GM23338 (cell line): ENCODE measurements at regions not wholly inside any gene's neighbourhood (a gene's known extent, or its start where the extent isn't known, plus 50 kb on each side); places are given as distances from the start of the nearest gene placed in this dataset.

Experiments
- ATAC-seq: fragments of 200-7000 bp; cut with Tn5 transposase; 3 replicates; pipeline ENCODE4 v1.9.1; 2020
- DNase-seq: peaks from one replicate; pipeline ENCODE4 v3.0.0-alpha.2; 2015; ENCODE audit warnings: low spot score
- H2AFZ ChIP-seq: fragments of 200-600 bp; sonication (generic); 2 replicates; pipeline ENCODE4 v1.8.0; 2016; ENCODE audit warnings: antibody characterized with exemption, mild to moderate bottlenecking, moderate library complexity
- H3F3A ChIP-seq: fragments of 200-600 bp; sonication (generic); replicated peaks from 2 replicates; pipeline ENCODE4 v1.8.0; 2017; ENCODE audit warnings: antibody characterized with exemption, mixed run types, low read depth
- H3K27ac ChIP-seq: fragments of 200-600 bp; sonication (generic); 2 replicates; pipeline ENCODE4 v1.6.1; 2016; ENCODE audit warnings: low read depth
- H3K27me3 ChIP-seq: fragments of 200-600 bp; sonication (generic); 2 replicates; pipeline ENCODE4 v1.8.0; 2016; ENCODE audit warnings: mild to moderate bottlenecking, mixed run types, moderate library complexity; ENCODE audit not compliant: insufficient read depth
- H3K36me3 ChIP-seq: fragments of 200-600 bp; sonication (generic); 2 replicates; pipeline ENCODE4 v1.8.0; 2016; ENCODE audit warnings: mild to moderate bottlenecking; ENCODE audit not compliant: insufficient read depth
- H3K4me1 ChIP-seq: fragments of 200-600 bp; sonication (generic); 2 replicates; pipeline ENCODE4 v1.8.0; 2016; ENCODE audit warnings: mild to moderate bottlenecking, moderate library complexity; ENCODE audit not compliant: insufficient read depth
- H3K4me2 ChIP-seq: fragments of 200-600 bp; sonication (generic); 2 replicates; pipeline ENCODE4 v1.7.1; 2017; ENCODE audit warnings: mixed run types
- H3K4me3 ChIP-seq: fragments of 200-600 bp; sonication (generic); 2 replicates; pipeline ENCODE4 v1.6.1; 2016; ENCODE audit warnings: mixed run types
- H3K79me2 ChIP-seq: fragments of 200-600 bp; sonication (generic); replicated peaks from 2 replicates; pipeline ENCODE4 v1.8.0; 2017; ENCODE audit warnings: mild to moderate bottlenecking; ENCODE audit not compliant: insufficient read depth
- H3K9me2 ChIP-seq: fragments of 200-600 bp; sonication (generic); 2 replicates; pipeline ENCODE4 v1.8.0; 2017; ENCODE audit not compliant: insufficient read depth
- H4K20me1 ChIP-seq: fragments of 200-600 bp; sonication (generic); replicated peaks from 2 replicates; pipeline ENCODE4 v1.8.0; 2017; ENCODE audit warnings: mild to moderate bottlenecking; ENCODE audit not compliant: insufficient read depth
- H3K27ac Mint-ChIP-seq: 2 replicates; pipeline ENCODE4 v1.8.0; 2020; ENCODE audit warnings: inconsistent platforms, mild to moderate bottlenecking, moderate library complexity, mixed read lengths
- H3K27me3 Mint-ChIP-seq: 3 replicates; pipeline ENCODE4 v1.8.0; 2022; ENCODE audit warnings: low read depth, mild to moderate bottlenecking, moderate library complexity, mixed read lengths, inconsistent platforms; ENCODE audit not compliant: insufficient read depth, poor library complexity
- H3K36me3 Mint-ChIP-seq: 3 replicates; pipeline ENCODE4 v1.8.0; 2021; ENCODE audit warnings: low read depth, mild to moderate bottlenecking, inconsistent platforms, moderate library complexity, mixed read lengths
- H3K4me1 Mint-ChIP-seq: 3 replicates; pipeline ENCODE4 v1.8.0; 2020; ENCODE audit warnings: mild to moderate bottlenecking, inconsistent platforms, mixed read lengths
- H3K4me3 Mint-ChIP-seq: 3 replicates; pipeline ENCODE4 v1.8.0; 2021; ENCODE audit warnings: moderate library complexity, mild to moderate bottlenecking, inconsistent platforms, mixed read lengths
- H3K9me3 Mint-ChIP-seq: 3 replicates; pipeline ENCODE4 v1.8.0; 2020; ENCODE audit warnings: moderate library complexity, mild to moderate bottlenecking, inconsistent platforms, mixed read lengths
- CREB1 ChIP-seq: fragments of 250-450 bp; sonication (Bioruptor Pico); IDR thresholded peaks from 2 replicates; pipeline ENCODE4 v1.5.0; 2020; ENCODE audit warnings: low read depth, mild to moderate bottlenecking, moderate library complexity
- EZH2 ChIP-seq: fragments of 200-600 bp; sonication (generic); IDR thresholded peaks from one replicate; pipeline ENCODE4 v1.8.0; 2017; ENCODE audit warnings: antibody characterized with exemption, mild to moderate bottlenecking, low read depth; ENCODE audit not compliant: unreplicated experiment
- EZH2phosphoT487 ChIP-seq: fragments of 200-600 bp; sonication (generic); IDR thresholded peaks from one replicate; pipeline ENCODE4 v1.8.1; 2018; ENCODE audit warnings: antibody characterized with exemption; ENCODE audit not compliant: unreplicated experiment
- NANOG ChIP-seq: IDR thresholded peaks from 2 replicates; pipeline ENCODE4 v1.6.1; 2016; ENCODE audit warnings: antibody characterized with exemption, borderline replicate concordance
- STAT1 ChIP-seq: IDR thresholded peaks from one replicate; pipeline ENCODE4 v1.6.1; 2016; ENCODE audit warnings: antibody characterized with exemption; ENCODE audit not compliant: unreplicated experiment
- ZNF114 ChIP-seq: fragments of 250-450 bp; sonication (Bioruptor Pico); IDR thresholded peaks from 2 replicates; pipeline ENCODE4 v1.5.0; 2020; ENCODE audit warnings: mild to moderate bottlenecking, moderate library complexity
- ZNF331 ChIP-seq: fragments of 250-450 bp; sonication (Bioruptor Pico); IDR thresholded peaks from 2 replicates; pipeline ENCODE4 v1.5.0; 2020; ENCODE audit warnings: low read depth, mild to moderate bottlenecking, moderate library complexity
- TF ChIP-seq, protein P1 (sequence below): IDR thresholded peaks from one replicate; pipeline ENCODE4 v1.6.1; 2018; ENCODE audit warnings: antibody characterized with exemption; ENCODE audit not compliant: unreplicated experiment
- TF ChIP-seq, protein P2 (sequence below): fragments of 250-450 bp; sonication (Bioruptor Pico); IDR thresholded peaks from 2 replicates; pipeline ENCODE4 v1.5.0; 2020; ENCODE audit warnings: mild to moderate bottlenecking, moderate library complexity
- TF ChIP-seq, protein P3 (sequence below): IDR thresholded peaks from 2 replicates; pipeline ENCODE4 v1.6.1; 2016; ENCODE audit warnings: antibody characterized with exemption
- TF ChIP-seq, protein P4 (sequence below), 2 experiments: fragments of 200-600 bp in 1 of 2; sonication (generic) in 1 of 2; conservative IDR thresholded peaks; 2 replicates each; pipeline versions ENCODE4 v1.5.1 to v1.6.1; 2016 to 2017; ENCODE audit warnings: antibody characterized with exemption in 2 of 2, low read depth in 2 of 2, mild to moderate bottlenecking in 2 of 2, moderate library complexity in 1 of 2

- Histone ChIP-seq H3K27ac (no peak overlapping the region), H3K27me3 (no peaks in the 10 kb centered on the region), H3K79me2 (no peaks in the 10 kb centered on the region), H3K4me2 (no peak overlapping the region), H3K4me3 (no peak overlapping the region), H3K9me2 (no peaks in the 10 kb centered on the region), H4K20me1 (no peaks in the 10 kb centered on the region), H2AFZ (no peak overlapping the region), H3F3A (no peaks in the 10 kb centered on the region), H3K36me3 (no peaks in the 10 kb centered on the region), H3K4me1 (no peaks in the 10 kb centered on the region)
- no peak for TF ChIP-seq NANOG
- TF ChIP-seq CREB1 (CRISPR knock-in tag), result no peak
- TF ChIP-seq, protein P1, sequence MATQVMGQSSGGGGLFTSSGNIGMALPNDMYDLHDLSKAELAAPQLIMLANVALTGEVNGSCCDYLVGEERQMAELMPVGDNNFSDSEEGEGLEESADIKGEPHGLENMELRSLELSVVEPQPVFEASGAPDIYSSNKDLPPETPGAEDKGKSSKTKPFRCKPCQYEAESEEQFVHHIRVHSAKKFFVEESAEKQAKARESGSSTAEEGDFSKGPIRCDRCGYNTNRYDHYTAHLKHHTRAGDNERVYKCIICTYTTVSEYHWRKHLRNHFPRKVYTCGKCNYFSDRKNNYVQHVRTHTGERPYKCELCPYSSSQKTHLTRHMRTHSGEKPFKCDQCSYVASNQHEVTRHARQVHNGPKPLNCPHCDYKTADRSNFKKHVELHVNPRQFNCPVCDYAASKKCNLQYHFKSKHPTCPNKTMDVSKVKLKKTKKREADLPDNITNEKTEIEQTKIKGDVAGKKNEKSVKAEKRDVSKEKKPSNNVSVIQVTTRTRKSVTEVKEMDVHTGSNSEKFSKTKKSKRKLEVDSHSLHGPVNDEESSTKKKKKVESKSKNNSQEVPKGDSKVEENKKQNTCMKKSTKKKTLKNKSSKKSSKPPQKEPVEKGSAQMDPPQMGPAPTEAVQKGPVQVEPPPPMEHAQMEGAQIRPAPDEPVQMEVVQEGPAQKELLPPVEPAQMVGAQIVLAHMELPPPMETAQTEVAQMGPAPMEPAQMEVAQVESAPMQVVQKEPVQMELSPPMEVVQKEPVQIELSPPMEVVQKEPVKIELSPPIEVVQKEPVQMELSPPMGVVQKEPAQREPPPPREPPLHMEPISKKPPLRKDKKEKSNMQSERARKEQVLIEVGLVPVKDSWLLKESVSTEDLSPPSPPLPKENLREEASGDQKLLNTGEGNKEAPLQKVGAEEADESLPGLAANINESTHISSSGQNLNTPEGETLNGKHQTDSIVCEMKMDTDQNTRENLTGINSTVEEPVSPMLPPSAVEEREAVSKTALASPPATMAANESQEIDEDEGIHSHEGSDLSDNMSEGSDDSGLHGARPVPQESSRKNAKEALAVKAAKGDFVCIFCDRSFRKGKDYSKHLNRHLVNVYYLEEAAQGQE, result no peak
- TF ChIP-seq STAT1, result no peak
- TF ChIP-seq, protein P2, sequence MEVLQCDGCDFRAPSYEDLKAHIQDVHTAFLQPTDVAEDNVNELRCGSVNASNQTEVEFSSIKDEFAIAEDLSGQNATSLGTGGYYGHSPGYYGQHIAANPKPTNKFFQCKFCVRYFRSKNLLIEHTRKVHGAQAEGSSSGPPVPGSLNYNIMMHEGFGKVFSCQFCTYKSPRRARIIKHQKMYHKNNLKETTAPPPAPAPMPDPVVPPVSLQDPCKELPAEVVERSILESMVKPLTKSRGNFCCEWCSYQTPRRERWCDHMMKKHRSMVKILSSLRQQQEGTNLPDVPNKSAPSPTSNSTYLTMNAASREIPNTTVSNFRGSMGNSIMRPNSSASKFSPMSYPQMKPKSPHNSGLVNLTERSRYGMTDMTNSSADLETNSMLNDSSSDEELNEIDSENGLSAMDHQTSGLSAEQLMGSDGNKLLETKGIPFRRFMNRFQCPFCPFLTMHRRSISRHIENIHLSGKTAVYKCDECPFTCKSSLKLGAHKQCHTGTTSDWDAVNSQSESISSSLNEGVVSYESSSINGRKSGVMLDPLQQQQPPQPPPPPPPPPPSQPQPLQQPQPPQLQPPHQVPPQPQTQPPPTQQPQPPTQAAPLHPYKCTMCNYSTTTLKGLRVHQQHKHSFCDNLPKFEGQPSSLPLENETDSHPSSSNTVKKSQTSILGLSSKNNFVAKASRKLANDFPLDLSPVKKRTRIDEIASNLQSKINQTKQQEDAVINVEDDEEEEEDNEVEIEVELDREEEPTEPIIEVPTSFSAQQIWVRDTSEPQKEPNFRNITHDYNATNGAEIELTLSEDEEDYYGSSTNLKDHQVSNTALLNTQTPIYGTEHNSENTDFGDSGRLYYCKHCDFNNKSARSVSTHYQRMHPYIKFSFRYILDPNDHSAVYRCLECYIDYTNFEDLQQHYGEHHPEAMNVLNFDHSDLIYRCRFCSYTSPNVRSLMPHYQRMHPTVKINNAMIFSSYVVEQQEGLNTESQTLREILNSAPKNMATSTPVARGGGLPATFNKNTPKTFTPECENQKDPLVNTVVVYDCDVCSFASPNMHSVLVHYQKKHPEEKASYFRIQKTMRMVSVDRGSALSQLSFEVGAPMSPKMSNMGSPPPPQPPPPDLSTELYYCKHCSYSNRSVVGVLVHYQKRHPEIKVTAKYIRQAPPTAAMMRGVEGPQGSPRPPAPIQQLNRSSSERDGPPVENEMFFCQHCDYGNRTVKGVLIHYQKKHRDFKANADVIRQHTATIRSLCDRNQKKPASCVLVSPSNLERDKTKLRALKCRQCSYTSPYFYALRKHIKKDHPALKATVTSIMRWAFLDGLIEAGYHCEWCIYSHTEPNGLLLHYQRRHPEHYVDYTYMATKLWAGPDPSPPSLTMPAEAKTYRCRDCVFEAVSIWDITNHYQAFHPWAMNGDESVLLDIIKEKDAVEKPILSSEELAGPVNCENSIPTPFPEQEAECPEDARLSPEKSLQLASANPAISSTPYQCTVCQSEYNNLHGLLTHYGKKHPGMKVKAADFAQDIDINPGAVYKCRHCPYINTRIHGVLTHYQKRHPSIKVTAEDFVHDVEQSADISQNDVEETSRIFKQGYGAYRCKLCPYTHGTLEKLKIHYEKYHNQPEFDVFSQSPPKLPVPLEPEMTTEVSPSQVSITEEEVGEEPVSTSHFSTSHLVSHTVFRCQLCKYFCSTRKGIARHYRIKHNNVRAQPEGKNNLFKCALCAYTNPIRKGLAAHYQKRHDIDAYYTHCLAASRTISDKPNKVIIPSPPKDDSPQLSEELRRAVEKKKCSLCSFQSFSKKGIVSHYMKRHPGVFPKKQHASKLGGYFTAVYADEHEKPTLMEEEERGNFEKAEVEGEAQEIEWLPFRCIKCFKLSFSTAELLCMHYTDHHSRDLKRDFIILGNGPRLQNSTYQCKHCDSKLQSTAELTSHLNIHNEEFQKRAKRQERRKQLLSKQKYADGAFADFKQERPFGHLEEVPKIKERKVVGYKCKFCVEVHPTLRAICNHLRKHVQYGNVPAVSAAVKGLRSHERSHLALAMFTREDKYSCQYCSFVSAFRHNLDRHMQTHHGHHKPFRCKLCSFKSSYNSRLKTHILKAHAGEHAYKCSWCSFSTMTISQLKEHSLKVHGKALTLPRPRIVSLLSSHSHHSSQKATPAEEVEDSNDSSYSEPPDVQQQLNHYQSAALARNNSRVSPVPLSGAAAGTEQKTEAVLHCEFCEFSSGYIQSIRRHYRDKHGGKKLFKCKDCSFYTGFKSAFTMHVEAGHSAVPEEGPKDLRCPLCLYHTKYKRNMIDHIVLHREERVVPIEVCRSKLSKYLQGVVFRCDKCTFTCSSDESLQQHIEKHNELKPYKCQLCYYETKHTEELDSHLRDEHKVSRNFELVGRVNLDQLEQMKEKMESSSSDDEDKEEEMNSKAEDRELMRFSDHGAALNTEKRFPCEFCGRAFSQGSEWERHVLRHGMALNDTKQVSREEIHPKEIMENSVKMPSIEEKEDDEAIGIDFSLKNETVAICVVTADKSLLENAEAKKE (CRISPR knock-in tag), result no peak
- no peak for TF ChIP-seq ZNF331 (CRISPR knock-in tag)
- TF ChIP-seq, protein P3, sequence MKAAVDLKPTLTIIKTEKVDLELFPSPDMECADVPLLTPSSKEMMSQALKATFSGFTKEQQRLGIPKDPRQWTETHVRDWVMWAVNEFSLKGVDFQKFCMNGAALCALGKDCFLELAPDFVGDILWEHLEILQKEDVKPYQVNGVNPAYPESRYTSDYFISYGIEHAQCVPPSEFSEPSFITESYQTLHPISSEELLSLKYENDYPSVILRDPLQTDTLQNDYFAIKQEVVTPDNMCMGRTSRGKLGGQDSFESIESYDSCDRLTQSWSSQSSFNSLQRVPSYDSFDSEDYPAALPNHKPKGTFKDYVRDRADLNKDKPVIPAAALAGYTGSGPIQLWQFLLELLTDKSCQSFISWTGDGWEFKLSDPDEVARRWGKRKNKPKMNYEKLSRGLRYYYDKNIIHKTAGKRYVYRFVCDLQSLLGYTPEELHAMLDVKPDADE, result no peak
- TF ChIP-seq EZH2phosphoT487, result no peak
- TF ChIP-seq EZH2, result no peak
- no peak for TF ChIP-seq ZNF114
- TF ChIP-seq, protein P4, sequence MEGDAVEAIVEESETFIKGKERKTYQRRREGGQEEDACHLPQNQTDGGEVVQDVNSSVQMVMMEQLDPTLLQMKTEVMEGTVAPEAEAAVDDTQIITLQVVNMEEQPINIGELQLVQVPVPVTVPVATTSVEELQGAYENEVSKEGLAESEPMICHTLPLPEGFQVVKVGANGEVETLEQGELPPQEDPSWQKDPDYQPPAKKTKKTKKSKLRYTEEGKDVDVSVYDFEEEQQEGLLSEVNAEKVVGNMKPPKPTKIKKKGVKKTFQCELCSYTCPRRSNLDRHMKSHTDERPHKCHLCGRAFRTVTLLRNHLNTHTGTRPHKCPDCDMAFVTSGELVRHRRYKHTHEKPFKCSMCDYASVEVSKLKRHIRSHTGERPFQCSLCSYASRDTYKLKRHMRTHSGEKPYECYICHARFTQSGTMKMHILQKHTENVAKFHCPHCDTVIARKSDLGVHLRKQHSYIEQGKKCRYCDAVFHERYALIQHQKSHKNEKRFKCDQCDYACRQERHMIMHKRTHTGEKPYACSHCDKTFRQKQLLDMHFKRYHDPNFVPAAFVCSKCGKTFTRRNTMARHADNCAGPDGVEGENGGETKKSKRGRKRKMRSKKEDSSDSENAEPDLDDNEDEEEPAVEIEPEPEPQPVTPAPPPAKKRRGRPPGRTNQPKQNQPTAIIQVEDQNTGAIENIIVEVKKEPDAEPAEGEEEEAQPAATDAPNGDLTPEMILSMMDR (conservative IDR thresholded peaks at IDR 0.05; ENCODE audit: low read depth in 2 of 2), result no peak
- Mint-ChIP-seq H3K27ac (no peak overlapping the region), H3K9me3 (no peaks in the 10 kb centered on the region), H3K4me1 (no peaks in the 10 kb centered on the region), H3K36me3 (no peaks in the 10 kb centered on the region), H3K4me3 (no peak overlapping the region), H3K27me3 (peaks cover 2% of the 10 kb centered on the region)
- no peak for ATAC-seq
- peak; percentile 8 for DNase-seq
These were observed 148.3 kb upstream of the IMPG1 start for GRCh38 chr6:76220805-76221204.
